NCI-H460 (cell line): ENCODE measurements at regions not wholly inside any gene's neighbourhood (a gene's known extent, or its start where the extent isn't known, plus 50 kb on each side); places are given as distances from the start of the nearest gene placed in this dataset.

Experiments used
- DNase-seq: peaks from one replicate; pipeline ENCODE4 v3.0.0-alpha.2; 2016; ENCODE audit warnings: low read depth; ENCODE audit errors: extremely low read depth

DNA sequence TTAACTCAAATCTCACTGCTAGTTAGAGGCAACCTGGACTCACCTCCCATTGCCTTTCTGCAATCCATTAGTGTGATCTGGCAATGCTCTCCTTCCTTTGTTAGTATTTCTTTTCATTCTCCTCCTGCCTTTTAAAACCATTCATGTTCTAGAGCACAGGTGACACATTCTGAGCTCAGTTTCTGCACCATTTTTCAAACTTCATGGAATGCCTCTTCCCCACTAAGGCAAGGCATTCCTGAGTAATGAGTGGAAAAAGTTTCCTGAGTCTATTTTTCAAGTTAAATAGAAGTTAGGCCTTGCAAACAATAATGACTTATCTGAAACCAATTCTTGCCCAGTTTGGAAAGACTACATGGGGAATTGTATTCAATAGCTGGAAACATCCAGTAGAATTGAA, 1001.8 kb downstream of the BCL11B start:
- no peak for DNase-seq

DNA sequence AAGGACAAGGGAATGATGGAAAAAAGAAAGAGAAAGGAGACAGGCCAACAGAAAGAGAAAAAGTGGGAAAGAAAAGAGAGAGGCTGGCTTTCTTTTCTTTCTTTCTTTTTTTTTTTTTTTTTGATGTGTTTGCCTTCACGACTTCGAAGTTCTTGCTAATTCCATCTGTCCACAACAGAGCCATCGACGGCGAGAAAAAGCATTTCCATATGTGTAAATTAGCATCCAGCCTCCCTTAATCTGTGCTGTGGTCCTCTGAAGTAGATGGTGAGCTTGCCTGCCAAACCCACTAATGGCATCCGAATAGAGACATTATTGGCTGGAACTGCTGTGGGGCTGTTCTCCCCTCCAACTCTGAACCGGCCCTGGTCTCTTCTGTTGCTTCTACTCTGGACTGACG, 997.4 kb downstream of the BCL11B start:
- DNase-seq, result no peak

- no peak for DNase-seq
These were observed 993.2 kb downstream of the BCL11B start for GRCh38 chr14:98278800-98279199.

- DNase-seq, result no peak
These were observed 991.6 kb downstream of the BCL11B start for GRCh38 chr14:98280436-98280835.

GRCh38 chr14:98288825-98289224, 983.2 kb downstream of the BCL11B start:
- no peak for DNase-seq

- no peak for DNase-seq
These were observed 981.4 kb downstream of the BCL11B start for GRCh38 chr14:98290596-98290995.

DNA sequence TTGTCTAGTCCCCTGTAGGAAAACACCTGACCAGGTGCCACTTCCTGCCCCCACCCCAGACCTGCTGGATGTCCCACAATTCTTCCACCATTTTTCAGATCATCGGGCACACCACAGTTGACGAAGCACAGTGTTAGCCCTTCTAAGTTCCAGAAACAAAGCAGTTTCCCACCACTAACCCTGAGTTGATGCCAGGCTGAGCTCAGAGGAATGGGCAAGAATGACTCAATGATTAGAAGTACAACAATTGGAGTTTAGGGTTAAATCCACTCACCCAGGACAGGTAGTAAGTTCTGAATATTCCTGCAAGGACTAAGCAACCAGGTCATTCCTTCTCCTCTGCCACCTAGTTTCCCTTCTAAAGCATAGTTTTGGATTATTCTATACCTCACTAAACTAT, 979.8 kb downstream of the BCL11B start:
- DNase-seq, result no peak

- DNase-seq, result no peak
These were observed 978.4 kb downstream of the BCL11B start for GRCh38 chr14:98293576-98293975.

DNA sequence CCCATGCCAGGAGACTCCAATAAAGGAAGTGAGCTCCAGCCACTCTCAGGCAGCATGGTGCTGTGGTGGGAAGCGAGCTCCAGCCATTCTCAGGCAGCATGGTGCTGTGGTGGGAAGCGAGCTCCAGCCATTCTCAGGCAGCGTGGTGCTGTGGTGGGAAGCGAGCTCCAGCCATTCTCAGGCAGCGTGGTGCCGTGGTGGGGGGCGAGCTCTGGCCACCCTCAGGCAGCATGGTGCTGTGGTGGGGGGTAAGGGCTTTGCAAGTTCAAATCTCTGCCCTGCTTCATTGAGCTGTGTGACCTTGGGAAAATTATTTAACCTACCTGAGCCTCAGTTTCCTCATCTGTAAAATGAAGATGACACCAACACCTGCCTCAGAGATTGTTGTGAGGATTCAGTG, 975.1 kb downstream of the BCL11B start:
- no peak for DNase-seq

DNA sequence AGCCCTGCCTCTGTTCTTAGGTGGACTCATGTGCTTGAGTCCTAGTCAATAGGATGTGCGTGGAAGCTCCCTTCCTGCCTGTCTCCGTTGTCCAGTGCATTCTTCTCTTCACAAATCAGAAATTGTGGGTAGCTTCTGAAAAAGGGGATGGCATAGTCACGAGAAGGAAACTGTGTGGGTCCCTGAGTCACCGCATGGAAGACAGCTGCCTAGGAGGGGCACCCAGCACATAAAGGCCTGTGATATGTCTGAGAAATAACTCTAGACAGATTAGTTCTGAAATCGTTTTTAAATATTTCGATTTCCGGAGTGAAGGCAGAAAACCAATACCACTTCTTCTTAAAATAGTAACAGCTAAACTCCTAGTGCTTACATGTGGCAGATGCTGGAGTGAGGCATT, 974.4 kb downstream of the BCL11B start:
- no peak for DNase-seq

GRCh38 chr14:98298481-98299244, 973.3 kb downstream of the BCL11B start:
- no peak for DNase-seq

DNA sequence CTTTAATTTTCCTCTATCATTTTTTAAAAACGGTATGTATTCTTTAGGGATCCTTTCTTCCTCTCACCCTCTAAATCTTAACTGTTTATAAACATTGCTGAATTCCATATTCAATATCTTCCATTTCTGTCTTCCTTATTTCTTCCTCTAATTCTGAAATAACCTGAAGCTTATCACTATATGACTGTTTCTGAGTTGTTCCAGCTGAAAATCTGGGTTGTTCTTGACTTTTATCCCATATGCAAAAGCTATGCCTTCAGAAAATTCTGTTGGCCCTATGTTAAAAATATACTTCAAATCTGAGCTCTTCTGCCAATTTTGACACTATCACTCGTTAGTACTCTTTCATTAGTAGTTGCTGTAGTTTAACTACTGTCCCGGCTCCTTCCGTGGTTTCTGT, 970.3 kb downstream of the BCL11B start:
- DNase-seq, result no peak

GRCh38 chr14:98304574-98304973, 967.4 kb downstream of the BCL11B start:
- no peak for DNase-seq

- DNase-seq, result no peak
These were observed 962.4 kb downstream of the BCL11B start for GRCh38 chr14:98309591-98309990.

GRCh38 chr14:98312006-98312405, 960.0 kb downstream of the BCL11B start:
- DNase-seq, result no peak

- DNase-seq, result no peak
These were observed 950.2 kb downstream of the BCL11B start for GRCh38 chr14:98321841-98322240.

DNA sequence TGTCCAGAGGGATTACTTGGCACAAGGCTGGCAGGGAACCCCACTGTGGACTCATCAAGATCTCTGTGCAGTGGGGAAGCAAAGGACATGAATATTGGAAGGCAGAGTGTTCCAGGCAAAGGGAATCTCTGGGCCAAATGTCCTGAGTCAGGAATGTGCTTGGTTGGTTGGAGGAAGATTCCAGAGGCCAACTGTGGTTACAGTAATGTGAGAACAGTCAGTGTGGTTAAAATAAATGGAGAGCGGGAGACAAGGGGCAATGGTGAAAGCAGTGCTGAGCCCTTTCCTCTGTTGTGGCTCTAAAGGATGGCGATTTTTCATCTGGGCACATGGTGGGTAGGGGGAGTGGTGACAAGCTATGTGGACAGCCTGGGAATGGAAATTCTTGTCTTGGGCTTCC, 948.2 kb downstream of the BCL11B start:
- DNase-seq, result no peak

GRCh38 chr14:98325761-98326160, 946.2 kb downstream of the BCL11B start:
- no peak for DNase-seq

GRCh38 chr14:98328496-98328895, 943.5 kb downstream of the BCL11B start:
- DNase-seq, result no peak

GRCh38 chr14:98334186-98334585, 937.8 kb downstream of the BCL11B start:
- no peak for DNase-seq

GRCh38 chr14:98341211-98341610, 930.8 kb downstream of the BCL11B start:
- DNase-seq, result no peak

GRCh38 chr14:98345161-98345560, 926.8 kb downstream of the BCL11B start:
- DNase-seq, result no peak

GRCh38 chr14:98347686-98348085, 924.3 kb downstream of the BCL11B start:
- DNase-seq, result no peak
